ENCODE measurements at regions not wholly inside any gene's neighbourhood (a gene's known extent, or its start where the extent isn't known, plus 50 kb on each side); places are given as distances from the start of the nearest gene placed in this dataset.

- no peak for DNase-seq
- no peaks in the 10 kb centered on the region for H3K36me3 ChIP-seq
- H3K27ac ChIP-seq = no peak overlapping the region
- intact Hi-C loops (cut with DNase I; ENCODE audit: low total_unique reads) (no loop called here), in situ Hi-C loops (cut with MboI; ENCODE audit: low sequenced_read_pairs in 4 of 4) (no loop called here)
- no peaks in the 10 kb centered on the region for H3K9me3 ChIP-seq
- H3K27me3 ChIP-seq = no peaks in the 10 kb centered on the region
- TF ChIP-seq POLR2A (IDR thresholded peaks at IDR 0.05) = no peak
- H3K4me3 ChIP-seq = no peak overlapping the region
- no peaks in the 10 kb centered on the region for H3K4me1 ChIP-seq
- no peak for ATAC-seq
These were observed 151.1 kb upstream of the HCRTR2 start for GRCh38 chr6:55023230-55023629.

- DNase-seq (no peak), ATAC-seq (no peak)
- Histone ChIP-seq H3K27me3 (no peaks in the 10 kb centered on the region), H3K36me3 (no peaks in the 10 kb centered on the region), H3K4me1 (no peaks in the 10 kb centered on the region), H3K9me3 (no peaks in the 10 kb centered on the region), H3K4me3 (no peak overlapping the region), H3K27ac (no peak overlapping the region)
- in situ Hi-C loops (cut with MboI; ENCODE audit: low sequenced_read_pairs in 4 of 4) = no loop called here
- intact Hi-C loops (cut with DNase I; ENCODE audit: low total_unique reads) = no loop called here
- TF ChIP-seq POLR2A (IDR thresholded peaks at IDR 0.05) = no peak
- TF ChIP-seq CTCF (IDR thresholded peaks at IDR 0.05 in 4 of 5, conservative IDR thresholded peaks at IDR 0.05 in 1 of 5) = no peak
These were observed 141.2 kb upstream of the HCRTR2 start for GRCh38 chr6:55033016-55033546.

GRCh38 chr6:55034752-55035151 is 139.6 kb upstream of the HCRTR2 start:
- no peaks in the 10 kb centered on the region for H3K27me3 ChIP-seq
- no peaks in the 10 kb centered on the region for H3K36me3 ChIP-seq
- ATAC-seq (no peak), DNase-seq (no peak)
- H3K9me3 ChIP-seq = no peaks in the 10 kb centered on the region
- TF ChIP-seq CTCF (IDR thresholded peaks at IDR 0.05 in 4 of 5, conservative IDR thresholded peaks at IDR 0.05 in 1 of 5) (no peak), POLR2A (IDR thresholded peaks at IDR 0.05) (no peak)
- in situ Hi-C loops (cut with MboI; ENCODE audit: low sequenced_read_pairs in 4 of 4) (no loop called here), intact Hi-C loops (cut with DNase I; ENCODE audit: low total_unique reads) (no loop called here)
- no peak overlapping the region for H3K4me3 ChIP-seq
- H3K4me1 ChIP-seq = no peaks in the 10 kb centered on the region
- no peak overlapping the region for H3K27ac ChIP-seq

GRCh38 chr6:55040102-55040848 is 134.0 kb upstream of the HCRTR2 start:
- in situ Hi-C loops (cut with MboI; ENCODE audit: low sequenced_read_pairs in 4 of 4) = no loop called here
- TF ChIP-seq CTCF (IDR thresholded peaks at IDR 0.05 in 4 of 5, conservative IDR thresholded peaks at IDR 0.05 in 1 of 5) (no peak), POLR2A (IDR thresholded peaks at IDR 0.05) (no peak)
- ATAC-seq (no peak), DNase-seq (no peak)
- Histone ChIP-seq H3K27me3 (no peaks in the 10 kb centered on the region), H3K36me3 (no peaks in the 10 kb centered on the region), H3K27ac (no peak overlapping the region), H3K9me3 (no peaks in the 10 kb centered on the region), H3K4me1 (no peaks in the 10 kb centered on the region), H3K4me3 (no peak overlapping the region)
- intact Hi-C loops (cut with DNase I; ENCODE audit: low total_unique reads) = no loop called here

- DNase-seq (no peak), ATAC-seq (peak in 1 of 2 donors; percentile 51)
- Histone ChIP-seq H3K36me3 (no peaks in the 10 kb centered on the region), H3K4me3 (no peak overlapping the region), H3K4me1 (peaks cover 0 to 8% of the 10 kb centered on the region in 2 donors), H3K9me3 (no peaks in the 10 kb centered on the region), H3K27me3 (no peaks in the 10 kb centered on the region), H3K27ac (peak overlapping the region in 1 of 4 donors; percentile 29)
- in situ Hi-C loops (cut with MboI; ENCODE audit: low sequenced_read_pairs in 4 of 4) = no loop called here
- TF ChIP-seq CTCF (IDR thresholded peaks at IDR 0.05 in 4 of 5, conservative IDR thresholded peaks at IDR 0.05 in 1 of 5) (no peak), POLR2A (IDR thresholded peaks at IDR 0.05) (no peak)
- intact Hi-C loops (cut with DNase I; ENCODE audit: low total_unique reads) = no loop called here
These were observed 127.4 kb upstream of the HCRTR2 start for GRCh38 chr6:55046869-55047422.

Measured in gastrocnemius medialis (tissue), 4 donors.